ENCODE measurements at regions not wholly inside any gene's neighbourhood (a gene's known extent, or its start where the extent isn't known, plus 50 kb on each side); places are given as distances from the start of the nearest gene placed in this dataset.
A peak's percentile ranks its signal among the peaks of the same experiment; 100 is the strongest.
"Not testable (repeated sequence)": the region's sequence is repeated elsewhere in the genome, so short reads cannot be mapped to it uniquely, and the experiment has no call there.

DNA sequence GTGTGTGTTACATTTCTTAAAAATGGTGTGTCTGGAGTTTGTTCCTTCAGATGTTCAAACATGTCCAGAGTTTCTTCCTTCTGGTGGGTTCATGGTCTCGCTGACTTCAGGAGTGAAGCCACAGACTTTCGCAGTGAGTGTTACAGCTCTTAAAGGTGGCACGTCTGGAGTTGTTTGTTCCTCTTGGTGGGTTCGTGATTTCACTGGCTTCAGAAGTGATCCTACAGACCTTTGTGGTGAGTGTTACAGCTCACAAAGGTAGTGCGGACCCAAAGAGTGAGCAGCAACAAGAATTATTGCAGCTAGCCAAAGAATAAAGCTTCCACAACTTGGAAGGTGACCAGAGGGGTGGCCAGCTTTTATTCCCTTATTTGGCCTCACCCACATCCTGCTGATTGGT, 183.7 kb downstream of the COPRS start:
- not testable (repeated sequence) for DNase-seq

DNA sequence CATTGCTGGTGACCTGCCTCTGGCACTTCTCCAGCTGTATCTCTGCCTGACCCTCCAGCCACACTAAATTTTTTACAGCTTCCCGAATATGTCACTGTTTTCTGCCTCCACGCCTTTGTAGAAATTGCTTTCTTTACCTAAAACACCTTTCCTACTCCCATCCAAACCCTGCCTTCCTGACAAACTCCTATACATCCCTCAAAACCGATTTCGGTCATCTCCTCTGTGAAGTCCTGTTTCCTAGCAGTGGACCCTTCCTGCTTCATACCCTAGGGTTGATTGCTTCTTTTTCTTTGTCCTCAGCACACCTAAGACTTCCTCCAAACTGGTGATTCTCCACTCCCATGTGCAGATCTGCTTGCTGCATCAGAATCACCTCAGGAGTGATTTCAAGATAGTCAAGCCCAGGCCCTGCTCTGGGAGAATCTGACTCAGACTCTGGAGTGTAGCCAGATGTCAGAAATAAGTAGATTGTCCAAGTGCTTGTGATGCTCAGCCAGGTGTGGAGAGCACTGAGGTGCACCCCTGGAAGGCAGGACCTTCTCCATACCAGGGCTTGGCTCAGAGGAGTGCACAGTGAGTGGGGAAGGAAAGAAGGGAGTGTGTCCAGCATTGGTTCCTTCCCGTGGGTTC, 184.2 kb downstream of the COPRS start:
- no peak for DNase-seq

GRCh38 chr17:31674305-31674704, 184.7 kb downstream of the COPRS start:
- no peak for DNase-seq

GRCh38 chr17:31673076-31673475, 186.0 kb downstream of the COPRS start:
- no peak for DNase-seq

DNA sequence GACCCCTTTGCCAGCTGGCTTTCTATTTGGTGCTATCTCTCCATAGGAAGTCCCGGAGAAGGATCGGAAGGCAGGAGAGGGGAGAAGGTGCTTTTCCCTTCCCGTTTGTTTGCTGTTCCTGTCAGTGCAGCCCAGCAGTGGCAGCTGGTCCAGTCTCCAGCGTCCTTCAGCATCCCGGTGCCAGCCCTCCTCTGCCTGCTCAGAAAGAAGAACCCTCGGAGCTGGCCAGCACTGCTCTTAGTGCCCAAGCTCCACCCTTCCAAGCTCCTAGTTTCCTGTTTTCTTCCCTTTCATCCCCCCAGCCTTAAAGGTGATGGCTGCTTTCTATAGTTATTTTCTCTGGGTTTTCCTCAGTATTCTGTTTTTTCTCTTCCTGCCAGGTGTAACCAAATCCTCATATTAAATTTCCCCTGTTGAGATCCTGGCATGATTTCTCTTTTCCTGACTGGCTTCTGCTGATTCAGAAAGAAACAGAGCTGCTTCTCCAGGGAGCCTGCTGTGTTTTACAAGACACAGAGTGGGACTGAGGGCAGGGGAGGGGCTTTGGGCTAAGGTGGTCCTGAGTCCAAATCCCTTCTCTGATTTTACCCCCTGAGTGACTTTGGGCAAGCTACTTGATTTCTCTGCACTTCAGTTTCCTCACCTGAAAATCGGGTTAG, 186.8 kb downstream of the COPRS start:
- no peak for DNase-seq

GRCh38 chr17:31663576-31663975, 195.5 kb downstream of the COPRS start:
- no peak for DNase-seq

DNA sequence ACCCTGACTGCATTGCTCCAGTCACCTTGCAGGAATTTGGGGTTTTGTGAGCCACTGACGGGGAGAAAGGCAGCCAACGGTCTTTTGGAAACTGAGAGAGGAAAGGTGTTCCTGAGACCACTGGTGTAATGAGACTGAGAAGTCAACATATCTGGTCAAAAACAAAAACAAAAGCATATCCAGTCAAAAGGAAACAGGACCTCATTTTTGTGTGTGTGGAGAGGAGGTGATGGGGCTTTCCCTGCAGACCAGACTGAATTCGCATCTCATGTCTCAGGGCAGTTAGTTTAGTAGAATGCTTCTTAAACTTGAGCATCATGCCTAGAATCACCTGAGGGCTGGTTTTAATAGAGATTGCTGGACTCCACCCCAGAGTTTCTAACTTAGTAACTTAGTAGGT, 198.4 kb downstream of the COPRS start:
- DNase-seq: no peak

DNA sequence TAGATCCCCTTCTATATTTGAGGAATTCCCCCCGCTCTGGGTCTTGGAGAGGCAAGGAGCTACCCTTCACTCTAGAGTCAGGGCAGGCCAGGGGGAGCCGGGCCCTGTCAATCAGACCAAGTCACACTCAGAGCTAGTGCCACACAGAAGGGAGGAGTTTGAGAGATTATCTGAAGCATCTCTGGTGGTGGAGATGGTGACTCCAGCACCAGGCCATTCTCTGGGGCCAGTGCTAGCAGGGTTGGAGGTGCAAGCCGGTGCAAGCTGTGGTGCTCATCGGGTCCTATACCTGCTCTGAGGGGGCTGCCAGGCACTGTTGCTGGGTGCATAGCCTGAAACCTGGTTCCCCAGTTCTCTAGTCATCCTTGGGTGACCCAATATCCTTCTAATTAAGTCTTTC, 201.2 kb downstream of the COPRS start:
- DNase-seq: no peak

DNA sequence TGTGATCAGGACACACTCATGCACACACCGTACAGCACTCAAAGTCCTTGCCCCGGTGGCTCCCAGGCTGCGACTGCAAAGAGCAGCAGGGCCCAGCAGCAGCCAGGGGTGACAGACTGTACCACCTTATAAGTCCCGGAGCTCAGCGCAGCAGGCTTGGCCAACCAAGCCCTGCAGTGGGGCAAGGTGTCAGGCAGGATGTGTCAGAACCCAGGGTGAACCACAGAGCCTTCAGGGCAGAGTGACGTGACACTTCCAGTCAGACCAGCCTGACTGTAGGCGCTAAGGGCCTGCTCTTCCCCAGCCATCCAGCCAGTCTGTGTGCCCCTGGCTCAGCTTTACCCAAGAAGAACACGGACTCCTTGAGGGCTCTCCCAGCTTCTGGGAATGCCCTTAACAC, 204.1 kb downstream of the COPRS start:
- DNase-seq: peak; percentile 26

- no peak for DNase-seq
Measured at GRCh38 chr17:31653691-31654090, 205.4 kb downstream of the COPRS start.

DNA sequence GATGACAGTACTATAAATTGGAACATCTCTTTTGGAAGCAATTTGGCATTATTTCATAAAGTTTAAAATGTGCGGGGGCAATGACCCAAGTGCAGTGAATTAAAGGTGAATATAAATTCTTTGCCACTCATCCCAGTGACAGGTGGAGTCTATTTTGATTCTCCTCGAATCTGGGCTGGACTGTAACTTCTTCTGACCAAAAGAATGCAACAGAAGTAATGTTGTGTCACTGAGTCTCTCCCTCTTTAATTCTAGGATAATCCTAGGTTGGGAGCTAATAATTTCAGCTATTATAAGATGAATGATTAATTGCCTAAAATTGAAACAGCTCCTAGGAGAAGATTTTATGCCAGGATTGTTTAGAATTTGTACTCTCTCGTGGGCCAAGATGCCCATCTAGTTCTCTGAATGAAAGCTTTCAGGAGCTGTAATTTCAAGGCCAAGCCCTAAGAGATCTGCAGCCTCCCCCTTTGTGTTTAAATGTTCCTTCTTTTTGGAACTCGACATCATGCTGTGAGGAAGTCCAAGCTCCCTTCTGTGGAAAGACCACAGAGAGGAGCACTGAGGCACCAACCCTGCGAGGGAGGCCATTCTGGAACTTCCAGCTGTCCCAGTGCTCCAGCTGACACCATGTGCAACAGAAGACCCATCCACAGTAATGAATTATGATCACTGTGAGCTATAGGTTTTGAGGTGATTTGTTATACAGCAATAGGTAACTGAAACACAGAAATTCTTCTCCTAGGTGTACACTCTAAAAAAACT, 208.1 kb downstream of the COPRS start:
- no peak for DNase-seq

- DNase-seq: no peak
Measured at GRCh38 chr17:31649302-31649701, 209.7 kb downstream of the COPRS start.

DNA sequence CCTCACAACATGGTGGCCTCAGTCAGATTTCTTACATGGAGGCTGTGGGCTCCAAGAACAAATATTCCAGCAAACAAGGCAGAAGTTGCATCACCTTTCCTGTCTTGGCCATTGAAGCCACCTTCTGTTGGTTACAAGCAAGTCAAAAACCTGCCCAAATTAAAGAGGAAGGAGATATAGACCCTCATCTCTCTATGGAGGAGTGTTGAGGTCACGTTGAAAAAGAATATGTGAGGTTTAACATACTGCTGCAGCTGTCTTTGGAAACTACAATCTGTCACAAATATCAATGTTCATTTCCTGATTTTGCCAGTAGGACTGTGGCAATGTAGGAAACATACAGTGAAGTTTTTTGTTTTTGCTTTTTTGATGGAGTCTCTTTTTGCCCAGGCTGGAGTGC, 211.4 kb downstream of the COPRS start:
- DNase-seq: no peak

- no peak for DNase-seq
Measured at GRCh38 chr17:31646642-31647041, 212.4 kb downstream of the COPRS start.

- DNase-seq: no peak
Measured at GRCh38 chr17:31645351-31645750, 213.7 kb downstream of the COPRS start.

DNA sequence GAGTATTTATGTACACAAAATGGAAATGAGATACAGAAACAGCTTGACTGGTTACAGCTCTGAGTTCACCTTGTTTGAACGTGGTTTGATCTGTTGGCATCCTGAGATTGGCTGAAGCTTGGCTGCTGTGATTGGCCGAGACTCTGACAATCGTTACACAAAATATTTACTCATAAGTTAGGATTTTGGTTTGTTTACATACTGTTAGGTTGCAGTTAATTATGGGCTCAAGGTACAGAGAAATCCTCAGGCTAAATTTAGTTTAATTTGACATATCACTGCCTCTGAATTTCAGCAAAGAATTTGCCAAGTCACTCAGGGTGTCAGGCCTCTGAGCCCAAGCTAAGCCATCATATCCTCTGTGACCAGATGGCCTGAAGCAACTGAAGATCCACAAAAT, 227.3 kb downstream of the COPRS start:
- no peak for DNase-seq

GRCh38 chr17:31630866-31631265, 228.2 kb downstream of the COPRS start:
- not testable (repeated sequence) for DNase-seq

- DNase-seq: no peak
Measured at GRCh38 chr17:31629696-31630470, 229.2 kb downstream of the COPRS start.

- DNase-seq: no peak
Measured at GRCh38 chr17:31627960-31628359, 231.1 kb downstream of the COPRS start.

DNA sequence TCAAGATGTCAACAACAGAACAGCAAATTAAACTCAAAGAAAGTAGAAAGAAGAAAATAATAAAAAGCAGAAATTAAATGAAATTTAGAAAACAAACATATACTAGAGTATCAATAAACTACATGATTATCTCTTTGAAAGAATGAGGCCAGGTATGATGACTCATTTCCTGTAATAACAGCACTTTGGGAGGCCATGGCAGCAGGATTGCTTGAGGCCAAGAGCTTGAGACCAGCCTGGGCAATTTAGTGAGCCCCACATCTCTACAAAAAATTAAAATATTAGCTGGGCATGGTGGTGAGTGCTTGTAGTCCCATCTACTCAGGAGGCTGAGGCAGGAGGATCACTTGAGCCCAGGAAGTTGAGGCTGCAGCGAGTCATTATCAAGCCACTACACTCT, 232.5 kb downstream of the RAB11FIP4 start:
- DNase-seq: no peak

GRCh38 chr17:31622500-31622899, 231.0 kb downstream of the RAB11FIP4 start:
- no peak for DNase-seq

GRCh38 chr17:31621566-31621965, 230.1 kb downstream of the RAB11FIP4 start:
- DNase-seq: no peak

DNA sequence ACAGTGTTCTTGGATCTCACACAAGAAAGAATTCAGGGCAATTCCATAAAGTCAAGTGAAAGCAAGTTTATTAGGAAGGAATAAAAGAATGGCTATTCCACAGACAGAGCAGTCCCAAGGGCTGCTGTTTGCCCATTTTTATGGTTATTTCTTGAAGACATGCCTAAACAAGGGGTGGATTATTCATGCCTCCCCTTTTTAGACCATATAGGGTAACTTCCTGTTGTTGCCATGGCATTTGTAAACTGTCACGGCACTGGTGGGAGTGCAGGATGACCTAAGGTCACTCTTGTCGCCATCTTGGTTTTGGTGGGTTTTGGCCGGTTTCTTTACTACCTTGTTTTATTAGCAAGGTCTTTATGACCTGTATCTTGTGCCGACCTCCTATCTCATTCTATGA, 219.6 kb downstream of the RAB11FIP4 start:
- not testable (repeated sequence) for DNase-seq
